ENCODE measurements at regions not wholly inside any gene's neighbourhood (a gene's known extent, or its start where the extent isn't known, plus 50 kb on each side); places are given as distances from the start of the nearest gene placed in this dataset.

DNA sequence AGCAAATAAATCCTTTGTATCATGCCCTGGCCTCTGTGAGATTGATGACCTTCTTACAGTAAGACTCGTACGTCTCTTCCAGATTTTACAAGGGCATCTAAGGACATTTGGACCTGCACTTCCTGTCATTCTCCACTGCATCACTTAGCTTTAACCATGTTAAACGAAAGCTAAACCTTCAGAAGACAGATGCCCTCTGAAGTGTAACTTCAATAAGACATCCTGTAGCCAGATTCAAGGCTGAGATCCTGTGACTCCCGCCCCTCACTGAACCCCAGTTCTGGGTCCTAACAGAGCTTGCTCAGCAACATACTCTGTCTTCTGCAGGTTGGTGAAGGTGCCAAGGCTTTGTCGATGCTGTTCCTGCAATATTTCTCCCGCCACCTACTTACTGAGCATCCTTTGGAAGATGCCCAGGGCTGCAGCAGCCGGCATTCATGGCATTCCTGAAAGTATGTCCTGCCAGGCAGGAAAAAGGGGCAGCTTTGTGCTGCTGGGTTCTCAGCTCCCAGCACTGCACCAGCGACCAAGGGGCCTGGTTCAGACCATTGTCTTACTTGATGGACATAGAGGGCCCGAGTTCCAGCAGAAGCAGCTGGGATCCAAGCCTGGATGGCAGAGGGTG lies 131.1 kb downstream of the AXIN2 start:
- DNase-seq (ENCODE audit: insufficient read length, low spot score): no peak
- FAIRE-seq: no peak
- no peak for TF ChIP-seq CTCF (IDR thresholded peaks at IDR 0.05; ENCODE audit: insufficient read depth, missing control alignments)

- no peak for TF ChIP-seq CTCF (IDR thresholded peaks at IDR 0.05; ENCODE audit: insufficient read depth, missing control alignments)
- DNase-seq (ENCODE audit: insufficient read length, low spot score) (no peak), FAIRE-seq (no peak)
Observed at GRCh38 chr17:65423346-65424140, 137.9 kb downstream of the AXIN2 start.

GRCh38 chr17:65418622-65419021 lies 142.8 kb downstream of the AXIN2 start:
- TF ChIP-seq CTCF (IDR thresholded peaks at IDR 0.05; ENCODE audit: insufficient read depth, missing control alignments): peak; percentile 25
- no peak for FAIRE-seq
- DNase-seq (ENCODE audit: insufficient read length, low spot score): no peak

- DNase-seq (ENCODE audit: insufficient read length, low spot score) (no peak), FAIRE-seq (no peak)
- no peak for TF ChIP-seq CTCF (IDR thresholded peaks at IDR 0.05; ENCODE audit: insufficient read depth, missing control alignments)
Observed at GRCh38 chr17:65417406-65418221, 143.8 kb downstream of the AXIN2 start.

- no peak for TF ChIP-seq CTCF (IDR thresholded peaks at IDR 0.05; ENCODE audit: insufficient read depth, missing control alignments)
- no peak for DNase-seq (ENCODE audit: insufficient read length, low spot score)
- FAIRE-seq: no peak
Observed at GRCh38 chr17:65415991-65416390, 145.5 kb downstream of the AXIN2 start.

- no peak for FAIRE-seq
- no peak for TF ChIP-seq CTCF (IDR thresholded peaks at IDR 0.05; ENCODE audit: insufficient read depth, missing control alignments)
- no peak for DNase-seq (ENCODE audit: insufficient read length, low spot score)
Observed at GRCh38 chr17:65413390-65413789, 148.1 kb downstream of the AXIN2 start.

Measured in D721Med (cell line).